IPS-18a (cell line): ENCODE measurements at regions not wholly inside any gene's neighbourhood (a gene's known extent, or its start where the extent isn't known, plus 50 kb on each side); places are given as distances from the start of the nearest gene placed in this dataset.

Experiments
- H3K27ac ChIP-seq: one replicate; pipeline ENCODE4 v1.5.1; 2013; ENCODE audit warnings: low read length
- H3K27me3 ChIP-seq: one replicate; pipeline ENCODE4 v1.6.1; 2013; ENCODE audit warnings: mild to moderate bottlenecking, low read length; ENCODE audit not compliant: control insufficient read depth, insufficient read depth
- H3K36me3 ChIP-seq: one replicate; pipeline ENCODE4 v1.6.1; 2013; ENCODE audit warnings: low read depth, low read length; ENCODE audit not compliant: control insufficient read depth
- H3K4me1 ChIP-seq: one replicate; pipeline ENCODE4 v1.6.1; 2013; ENCODE audit warnings: low read depth, low read length; ENCODE audit not compliant: control insufficient read depth
- H3K4me3 ChIP-seq: one replicate; pipeline ENCODE4 v1.5.1; 2013; ENCODE audit warnings: low read length
- H3K9ac ChIP-seq: one replicate; pipeline ENCODE4 v1.6.1; 2013; ENCODE audit warnings: mild to moderate bottlenecking, low read length, moderate library complexity
- H3K9me3 ChIP-seq: one replicate; pipeline ENCODE4 v1.6.1; 2013; ENCODE audit warnings: low read depth, low read length; ENCODE audit not compliant: control insufficient read depth

GRCh38 chr1:232279909-232280400 lies 350.0 kb downstream of the SIPA1L2 start:
- H3K27ac ChIP-seq = no peak overlapping the region
- H3K9ac ChIP-seq = peak overlapping the region; percentile 2
- no peaks in the 10 kb centered on the region for H3K27me3 ChIP-seq
- no peaks in the 10 kb centered on the region for H3K9me3 ChIP-seq
- H3K36me3 ChIP-seq = no peaks in the 10 kb centered on the region
- no peak overlapping the region for H3K4me3 ChIP-seq
- H3K4me1 ChIP-seq = peaks cover 39% of the 10 kb centered on the region

GRCh38 chr1:232278925-232279324 lies 351.0 kb downstream of the SIPA1L2 start:
- Histone ChIP-seq H3K4me3 (no peak overlapping the region), H3K27me3 (no peaks in the 10 kb centered on the region), H3K27ac (no peak overlapping the region), H3K36me3 (no peaks in the 10 kb centered on the region), H3K9ac (no peak overlapping the region), H3K4me1 (peaks cover 42% of the 10 kb centered on the region), H3K9me3 (no peaks in the 10 kb centered on the region)

GRCh38 chr1:232276651-232277050 lies 353.3 kb downstream of the SIPA1L2 start:
- peaks cover 36% of the 10 kb centered on the region for H3K4me1 ChIP-seq
- H3K36me3 ChIP-seq = no peaks in the 10 kb centered on the region
- no peaks in the 10 kb centered on the region for H3K9me3 ChIP-seq
- no peak overlapping the region for H3K4me3 ChIP-seq
- no peaks in the 10 kb centered on the region for H3K27me3 ChIP-seq
- no peak overlapping the region for H3K27ac ChIP-seq
- no peak overlapping the region for H3K9ac ChIP-seq

GRCh38 chr1:232274999-232275710 lies 354.8 kb downstream of the SIPA1L2 start:
- no peak overlapping the region for H3K9ac ChIP-seq
- H3K27ac ChIP-seq = no peak overlapping the region
- no peaks in the 10 kb centered on the region for H3K27me3 ChIP-seq
- no peaks in the 10 kb centered on the region for H3K9me3 ChIP-seq
- H3K4me3 ChIP-seq = no peak overlapping the region
- H3K4me1 ChIP-seq = peaks cover 21% of the 10 kb centered on the region
- H3K36me3 ChIP-seq = no peaks in the 10 kb centered on the region

DNA sequence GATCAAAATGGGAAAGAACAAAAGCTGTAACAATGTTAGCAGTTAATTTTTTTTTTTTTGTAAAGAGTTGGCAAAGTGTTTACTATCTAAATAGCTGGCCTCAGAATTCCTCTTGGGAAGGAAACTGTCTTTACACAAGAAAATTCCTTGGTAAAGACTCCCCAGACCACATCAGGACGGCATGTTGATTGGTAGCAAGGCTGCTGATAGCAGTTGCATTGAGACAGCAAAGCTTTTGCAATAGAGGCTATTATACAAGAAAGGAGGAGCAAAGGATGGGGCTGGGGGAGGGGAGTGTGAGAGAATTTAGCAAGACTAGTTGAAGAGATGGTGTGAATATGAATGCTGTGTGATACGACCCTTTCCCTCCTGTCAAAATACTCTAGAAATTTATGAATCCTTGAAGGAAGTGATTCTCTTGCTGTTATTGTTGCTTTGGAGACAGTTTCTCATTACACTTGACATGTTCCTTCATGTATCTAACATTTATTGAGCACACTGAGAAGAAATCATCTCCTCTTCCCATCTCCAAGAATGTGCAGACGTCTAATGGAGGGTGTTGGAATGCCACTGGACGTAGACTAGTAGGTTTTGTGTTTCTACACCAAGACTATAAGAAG lies 355.6 kb downstream of the SIPA1L2 start:
- no peak overlapping the region for H3K27ac ChIP-seq
- no peaks in the 10 kb centered on the region for H3K9me3 ChIP-seq
- no peaks in the 10 kb centered on the region for H3K36me3 ChIP-seq
- peaks cover 13% of the 10 kb centered on the region for H3K4me1 ChIP-seq
- H3K27me3 ChIP-seq = no peaks in the 10 kb centered on the region
- no peak overlapping the region for H3K4me3 ChIP-seq
- H3K9ac ChIP-seq = no peak overlapping the region

DNA sequence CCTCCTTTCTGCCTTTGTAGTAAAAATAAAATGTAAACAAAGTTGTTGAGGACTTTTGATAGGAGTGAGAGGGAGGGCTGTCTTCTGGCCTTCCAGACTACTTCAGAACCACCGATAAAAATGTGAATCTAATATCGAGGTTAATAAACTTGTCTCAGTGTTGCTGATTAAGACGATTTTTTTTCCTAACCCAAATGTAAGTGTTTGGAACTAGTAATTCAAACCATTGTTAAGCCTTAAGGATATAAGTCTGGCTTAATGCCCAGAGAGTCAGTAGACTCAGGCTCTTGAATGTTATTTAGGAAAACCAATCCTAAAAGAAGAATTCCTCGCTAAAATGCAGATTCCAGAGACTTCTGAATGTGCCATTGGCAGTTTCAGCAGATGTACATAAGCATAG lies 356.9 kb downstream of the SIPA1L2 start:
- Histone ChIP-seq H3K27ac (no peak overlapping the region), H3K4me1 (peaks cover 4% of the 10 kb centered on the region), H3K4me3 (no peak overlapping the region), H3K9me3 (no peaks in the 10 kb centered on the region), H3K27me3 (no peaks in the 10 kb centered on the region), H3K36me3 (no peaks in the 10 kb centered on the region), H3K9ac (no peak overlapping the region)

- Histone ChIP-seq H3K4me3 (no peak overlapping the region), H3K27me3 (no peaks in the 10 kb centered on the region), H3K27ac (no peak overlapping the region), H3K9ac (no peak overlapping the region), H3K9me3 (no peaks in the 10 kb centered on the region), H3K36me3 (no peaks in the 10 kb centered on the region), H3K4me1 (peaks cover 4% of the 10 kb centered on the region)
These were observed 357.8 kb downstream of the SIPA1L2 start for GRCh38 chr1:232271991-232272589.

- no peak overlapping the region for H3K27ac ChIP-seq
- H3K4me1 ChIP-seq = peaks cover 4% of the 10 kb centered on the region
- no peak overlapping the region for H3K4me3 ChIP-seq
- no peaks in the 10 kb centered on the region for H3K9me3 ChIP-seq
- no peak overlapping the region for H3K9ac ChIP-seq
- H3K27me3 ChIP-seq = no peaks in the 10 kb centered on the region
- no peaks in the 10 kb centered on the region for H3K36me3 ChIP-seq
These were observed 358.6 kb downstream of the SIPA1L2 start for GRCh38 chr1:232271299-232271698.

- Histone ChIP-seq H3K4me1 (peaks cover 4% of the 10 kb centered on the region), H3K36me3 (no peaks in the 10 kb centered on the region), H3K4me3 (no peak overlapping the region), H3K9ac (no peak overlapping the region), H3K27me3 (no peaks in the 10 kb centered on the region), H3K27ac (no peak overlapping the region), H3K9me3 (no peaks in the 10 kb centered on the region)
These were observed 359.9 kb downstream of the SIPA1L2 start for GRCh38 chr1:232269988-232270387.

DNA sequence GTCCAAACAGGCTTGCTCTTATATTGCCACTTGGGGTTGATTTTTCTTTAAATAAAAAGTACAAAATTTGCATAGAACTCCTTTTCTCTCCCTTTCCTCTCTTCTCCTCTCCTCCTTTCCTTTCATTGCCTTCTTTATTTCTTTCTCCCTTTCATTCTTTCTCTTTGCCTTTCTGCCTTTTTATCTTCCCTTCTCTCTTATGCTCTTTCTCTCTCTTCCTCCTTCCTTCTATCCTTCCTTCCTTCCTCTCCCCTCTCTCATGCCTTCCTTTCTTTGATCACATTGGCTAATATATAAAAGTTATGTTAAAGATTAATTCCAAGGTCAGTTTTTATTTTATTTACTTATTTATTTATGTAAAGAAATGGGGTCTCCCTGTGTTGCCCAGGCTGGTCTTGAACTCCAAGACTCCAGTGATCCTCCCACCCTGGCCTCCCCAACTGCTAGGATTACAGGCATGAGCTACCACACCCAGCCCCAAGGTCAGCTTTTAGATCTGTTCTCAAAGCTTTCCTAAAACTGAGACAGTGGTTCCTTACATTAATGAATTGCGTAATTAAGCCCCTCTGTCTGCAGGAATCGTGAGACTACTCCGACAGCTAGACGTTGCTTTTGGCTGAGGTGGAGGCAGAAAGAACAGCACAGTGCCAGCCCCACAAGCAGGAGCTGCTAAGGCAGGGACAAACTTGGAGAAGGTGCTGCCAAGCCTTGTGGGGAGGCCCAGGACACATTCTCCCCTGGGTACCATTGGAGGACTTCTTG lies 361.9 kb downstream of the SIPA1L2 start:
- H3K27me3 ChIP-seq = no peaks in the 10 kb centered on the region

DNA sequence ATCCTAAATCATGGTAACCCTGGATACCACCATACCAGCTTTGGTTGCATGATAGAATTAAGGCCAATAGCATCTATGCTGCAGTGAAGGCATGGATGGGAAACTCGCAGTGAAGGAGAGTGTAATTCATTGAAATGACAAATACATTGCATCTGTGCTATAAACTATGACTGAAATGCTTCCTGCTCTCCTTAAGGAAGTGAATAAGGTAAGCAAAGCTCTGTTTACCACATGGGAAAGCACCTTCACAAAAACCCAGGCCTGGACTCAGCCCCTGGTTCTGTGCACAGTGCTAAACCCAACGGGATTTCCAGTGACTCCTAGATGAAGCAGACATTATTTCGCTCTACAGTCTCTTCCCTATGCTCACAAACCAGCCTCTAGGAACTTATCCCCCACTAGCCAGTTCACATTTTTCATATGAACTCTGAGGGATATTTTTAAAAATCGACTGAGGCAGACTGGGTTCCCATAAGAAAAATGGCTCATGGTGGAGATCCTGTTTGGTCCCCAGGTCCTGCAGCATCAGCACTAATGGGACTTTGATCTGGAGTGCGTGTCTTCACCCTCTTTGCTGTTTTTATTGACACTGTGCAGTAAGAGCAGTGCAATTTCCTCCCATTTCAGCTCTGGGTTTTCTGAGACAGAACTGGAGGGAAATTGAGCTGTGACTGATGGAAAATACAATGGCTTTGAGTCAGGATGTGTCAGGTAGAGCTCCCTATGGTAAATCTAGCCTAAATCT lies 362.7 kb downstream of the SIPA1L2 start:
- H3K36me3 ChIP-seq = no peaks in the 10 kb centered on the region
- no peak overlapping the region for H3K27ac ChIP-seq
- no peaks in the 10 kb centered on the region for H3K9me3 ChIP-seq
- H3K4me1 ChIP-seq = no peaks in the 10 kb centered on the region
- H3K4me3 ChIP-seq = no peak overlapping the region
- H3K9ac ChIP-seq = no peak overlapping the region
- H3K27me3 ChIP-seq = no peaks in the 10 kb centered on the region

More for the DNA sequence above, 361.9 kb downstream of the SIPA1L2 start:
- no peak overlapping the region for H3K9ac ChIP-seq
- no peaks in the 10 kb centered on the region for H3K36me3 ChIP-seq
- H3K9me3 ChIP-seq = no peaks in the 10 kb centered on the region
- H3K27ac ChIP-seq = no peak overlapping the region
- H3K4me1 ChIP-seq = no peaks in the 10 kb centered on the region
- H3K4me3 ChIP-seq = no peak overlapping the region
